ENCODE measurements at regions not wholly inside any gene's neighbourhood (a gene's known extent, or its start where the extent isn't known, plus 50 kb on each side); places are given as distances from the start of the nearest gene placed in this dataset.

- H3K27ac ChIP-seq, result peak overlapping the region; percentile 93
- TF ChIP-seq CTCF (IDR thresholded peaks at IDR 0.05) (no peak), ZFX (IDR thresholded peaks at IDR 0.05; ENCODE audit: borderline replicate concordance) (no peak)
Measured at GRCh38 chr15:92831336-92831654, 68.8 kb upstream of the CHD2 start.

DNA sequence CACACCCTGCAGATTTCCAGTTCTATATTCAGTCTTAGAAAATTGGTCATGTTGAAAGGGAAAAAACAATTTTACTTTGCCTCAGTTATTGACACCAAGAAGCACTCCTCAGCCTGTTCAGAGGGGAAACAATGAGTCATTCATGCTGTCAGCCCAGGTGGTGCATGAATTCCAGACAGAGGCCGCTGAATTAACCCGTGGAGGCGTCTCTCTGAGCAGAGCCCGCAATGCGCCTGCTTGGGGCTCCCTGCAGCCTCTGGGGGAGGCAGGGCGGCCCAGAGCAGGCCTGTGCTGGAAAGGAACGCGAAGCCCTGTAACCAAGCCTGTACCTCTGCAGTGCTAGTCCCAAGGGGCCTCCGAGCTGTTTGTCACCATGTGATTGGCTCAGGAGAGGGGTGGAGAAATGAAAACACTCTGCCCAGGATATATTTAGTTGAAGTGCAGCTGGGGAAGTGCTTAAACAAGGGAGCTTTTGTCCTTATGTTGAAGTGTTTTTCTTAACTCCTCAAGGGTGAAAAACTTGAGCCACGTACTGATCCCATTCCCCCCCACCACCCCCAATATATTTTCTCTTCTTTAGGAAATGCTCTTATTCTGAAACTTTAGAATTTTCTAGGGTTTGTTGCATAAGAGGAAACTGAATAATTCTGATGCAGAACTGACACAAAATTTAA lies 68.3 kb upstream of the CHD2 start:
- H3K27ac ChIP-seq, result peak overlapping the region; percentile 93

GRCh38 chr15:92833106-92833433 lies 67.1 kb upstream of the CHD2 start:
- TF ChIP-seq ZFX (IDR thresholded peaks at IDR 0.05; ENCODE audit: borderline replicate concordance), result no peak
- no peak for TF ChIP-seq CTCF (IDR thresholded peaks at IDR 0.05)
- peak overlapping the region; percentile 93 for H3K27ac ChIP-seq

More for the DNA sequence above, 68.3 kb upstream of the CHD2 start:
- TF ChIP-seq CTCF (IDR thresholded peaks at IDR 0.05) (no peak), ZFX (IDR thresholded peaks at IDR 0.05; ENCODE audit: borderline replicate concordance) (no peak)

GRCh38 chr15:92833493-92834271 lies 66.4 kb upstream of the CHD2 start:
- H3K27ac ChIP-seq, result no peak overlapping the region
- TF ChIP-seq CTCF (IDR thresholded peaks at IDR 0.05) (no peak), ZFX (IDR thresholded peaks at IDR 0.05; ENCODE audit: borderline replicate concordance) (no peak)

DNA sequence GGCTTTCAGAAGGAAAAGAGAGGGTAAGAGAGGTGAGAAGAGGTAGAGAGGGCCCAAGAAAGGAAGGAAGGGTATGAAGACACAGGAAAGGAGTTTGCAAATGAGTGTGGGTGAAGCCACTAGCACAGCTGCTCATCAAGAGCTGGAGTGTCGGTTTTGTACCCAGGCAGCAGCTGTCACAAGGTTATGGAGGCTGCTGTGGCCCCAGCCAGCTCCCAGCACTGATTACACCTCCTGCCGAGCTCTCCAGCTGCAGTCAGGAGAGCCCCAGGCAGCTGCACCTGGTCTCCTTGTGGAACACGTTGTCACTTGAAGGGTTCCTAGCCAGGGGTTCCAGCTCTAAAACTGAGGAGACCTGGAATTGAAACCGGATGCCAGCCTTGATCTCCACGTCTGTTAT lies 60.4 kb upstream of the CHD2 start:
- no peak for TF ChIP-seq ZFX (IDR thresholded peaks at IDR 0.05; ENCODE audit: borderline replicate concordance)
- TF ChIP-seq CTCF (IDR thresholded peaks at IDR 0.05), result no peak
- no peak overlapping the region for H3K27ac ChIP-seq

GRCh38 chr15:92840149-92840548 lies 60.0 kb upstream of the CHD2 start:
- H3K27ac ChIP-seq, result no peak overlapping the region

More at GRCh38 chr15:92840149-92840548, 60.0 kb upstream of the CHD2 start:
- TF ChIP-seq ZFX (IDR thresholded peaks at IDR 0.05; ENCODE audit: borderline replicate concordance) (no peak), CTCF (IDR thresholded peaks at IDR 0.05) (no peak)

Measured in 22Rv1 (cell line).